Fibroblast of lung (primary cell): ENCODE measurements at regions not wholly inside any gene's neighbourhood (a gene's known extent, or its start where the extent isn't known, plus 50 kb on each side); places are given as distances from the start of the nearest gene placed in this dataset.

Source experiments
- CTCF ChIP-seq, 2 donors: IDR thresholded peaks in 1 of 2; conservative IDR thresholded peaks in 1 of 2; 1 replicate in 1 of 2; 2 replicates in 1 of 2; pipeline ENCODE4 v1.5.1; 2011 to 2012; ENCODE audit warnings: low read length in 2 of 2, control low read depth in 1 of 2, inconsistent platforms in 1 of 2, low read depth in 1 of 2, mild to moderate bottlenecking in 1 of 2
- EZH2 ChIP-seq: IDR thresholded peaks from 2 replicates; pipeline ENCODE4 v1.5.1; 2012; ENCODE audit warnings: low read length, control low read depth, mild to moderate bottlenecking; ENCODE audit errors: missing control alignments

- TF ChIP-seq CTCF (conservative IDR thresholded peaks at IDR 0.05 in 1 of 2, IDR thresholded peaks at IDR 0.05 in 1 of 2; ENCODE audit: low read depth in 1 of 2, low read length in 2 of 2) = peak; percentile 46 to 64
- no peak for TF ChIP-seq EZH2
These were observed 101.4 kb upstream of the RGS1 start for GRCh38 chr1:192474080-192474683.
